Calu3 (cell line): ENCODE measurements at regions not wholly inside any gene's neighbourhood (a gene's known extent, or its start where the extent isn't known, plus 50 kb on each side); places are given as distances from the start of the nearest gene placed in this dataset.

ENCODE experiments used
- BruUV-seq: library from RNA; stranded (reverse); fragments of 400-500 nt; replicated peaks from 2 replicates; lab custom pipeline; 2021; lab: Mats Ljungman, UMichigan
- CTCF ChIA-PET: fragments of 300-600 bp; sonication (Branson Sonifier 250); formaldehyde crosslinking; loops from one replicate; lab custom pipeline; 2022; ENCODE audit warnings: antibody characterized with exemption; lab: Charles Lee
- DNase-seq: peaks from one replicate; pipeline ENCODE4 v3.0.0; 2022
- H3K27ac Mint-ChIP-seq: one replicate; pipeline ENCODE4 v1.8.0; 2022; ENCODE audit warnings: mixed read lengths; ENCODE audit not compliant: unreplicated experiment
- H3K27me3 Mint-ChIP-seq: one replicate; pipeline ENCODE4 v1.8.0; 2022; ENCODE audit warnings: mixed read lengths; ENCODE audit not compliant: unreplicated experiment
- H3K36me3 Mint-ChIP-seq: one replicate; pipeline ENCODE4 v1.8.0; 2022; ENCODE audit warnings: mild to moderate bottlenecking, moderate library complexity, mixed read lengths; ENCODE audit not compliant: insufficient read depth, unreplicated experiment
- H3K4me1 Mint-ChIP-seq: one replicate; pipeline ENCODE4 v1.8.0; 2022; ENCODE audit warnings: mild to moderate bottlenecking, low read depth, mixed read lengths; ENCODE audit not compliant: unreplicated experiment
- H3K4me3 Mint-ChIP-seq: one replicate; pipeline ENCODE4 v1.8.0; 2022; ENCODE audit warnings: mild to moderate bottlenecking, low read depth, moderate library complexity, mixed read lengths; ENCODE audit not compliant: unreplicated experiment
- H3K9me3 Mint-ChIP-seq: one replicate; pipeline ENCODE4 v1.8.0; 2022; ENCODE audit warnings: low read depth, mixed read lengths; ENCODE audit not compliant: unreplicated experiment
- CTCF ChIP-seq: fragments of 200-600 bp; IDR thresholded peaks from one replicate; pipeline ENCODE4 v1.8.0; 2022; ENCODE audit warnings: antibody characterized with exemption; ENCODE audit not compliant: unreplicated experiment
- intact Hi-C: fragments of 100-400 bp; cut with micrococcal nuclease; formaldehyde crosslinking; loops from one replicate; pipeline ENCODE4 v1.10.0; 2022; ENCODE audit not compliant: unreplicated experiment

- Mint-ChIP-seq H3K27me3 (no peaks in the 10 kb centered on the region), H3K27ac (no peak overlapping the region), H3K4me1 (peaks cover 13% of the 10 kb centered on the region), H3K4me3 (no peak overlapping the region), H3K9me3 (no peaks in the 10 kb centered on the region), H3K36me3 (no peaks in the 10 kb centered on the region)
- CTCF ChIA-PET: no interaction called here
- intact Hi-C loops: no loop called here
- BruUV-seq: no TSS peak
- DNase-seq: no peak
- no peak for TF ChIP-seq CTCF
Observed at GRCh38 chr4:165548702-165549101, 169.9 kb downstream of the CPE start.

GRCh38 chr4:165553221-165553810 is 174.5 kb downstream of the CPE start:
- CTCF ChIA-PET: no interaction called here
- Mint-ChIP-seq H3K4me1 (peaks cover 3% of the 10 kb centered on the region), H3K27ac (no peak overlapping the region), H3K9me3 (peaks cover 4% of the 10 kb centered on the region), H3K4me3 (no peak overlapping the region), H3K27me3 (no peaks in the 10 kb centered on the region), H3K36me3 (no peaks in the 10 kb centered on the region)
- BruUV-seq: no TSS peak
- DNase-seq: no peak
- TF ChIP-seq CTCF: no peak
- intact Hi-C loops: no loop called here

- no peak for TF ChIP-seq CTCF
- Mint-ChIP-seq H3K36me3 (no peaks in the 10 kb centered on the region), H3K4me3 (no peak overlapping the region), H3K27ac (no peak overlapping the region), H3K4me1 (no peaks in the 10 kb centered on the region), H3K27me3 (no peaks in the 10 kb centered on the region), H3K9me3 (peaks cover 4% of the 10 kb centered on the region)
- no TSS peak for BruUV-seq
- CTCF ChIA-PET: no interaction called here
- intact Hi-C loops: no loop called here
- DNase-seq: no peak
Observed at GRCh38 chr4:165555302-165555701, 176.5 kb downstream of the CPE start.

- no peak for TF ChIP-seq CTCF
- CTCF ChIA-PET: no interaction called here
- peaks cover 4% of the 10 kb centered on the region for H3K9me3 Mint-ChIP-seq
- H3K4me3 Mint-ChIP-seq: no peak overlapping the region
- BruUV-seq: no TSS peak
- no peaks in the 10 kb centered on the region for H3K36me3 Mint-ChIP-seq
- H3K27ac Mint-ChIP-seq: no peak overlapping the region
- no peak for DNase-seq
- H3K4me1 Mint-ChIP-seq: no peaks in the 10 kb centered on the region
- intact Hi-C loops: no loop called here
- no peaks in the 10 kb centered on the region for H3K27me3 Mint-ChIP-seq
Observed at GRCh38 chr4:165556383-165556782, 177.6 kb downstream of the CPE start.
